ENCODE measurements at regions not wholly inside any gene's neighbourhood (a gene's known extent, or its start where the extent isn't known, plus 50 kb on each side); places are given as distances from the start of the nearest gene placed in this dataset.

DNA sequence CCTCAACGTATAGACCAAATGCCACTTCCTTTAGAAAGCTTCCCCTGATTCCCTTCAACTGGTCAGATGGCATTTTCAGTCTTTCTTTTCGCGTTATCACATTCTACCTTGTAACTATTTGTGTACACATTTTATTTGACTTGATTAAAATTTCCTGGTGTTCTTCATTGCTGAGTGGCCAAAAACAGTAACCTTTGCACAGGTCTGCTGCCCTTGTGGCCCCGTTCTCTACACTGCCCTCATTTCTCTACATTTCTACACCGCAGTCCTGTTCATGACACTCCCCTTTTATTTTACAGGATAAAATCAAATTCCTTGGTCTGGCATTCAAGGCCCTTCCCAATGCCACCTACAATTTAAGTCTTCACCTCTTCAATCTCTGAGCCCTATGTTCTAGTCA is 334.2 kb upstream of the SLC30A5 start:
- no peak for TF ChIP-seq ZFP3 (CRISPR knock-in tag; IDR thresholded peaks at IDR 0.05)
- no peak for TF ChIP-seq TCF4 (CRISPR knock-in tag; IDR thresholded peaks at IDR 0.05; ENCODE audit: borderline replicate concordance)
- no peak for TF ChIP-seq ZFP30 (CRISPR knock-in tag; IDR thresholded peaks at IDR 0.05)
- TF ChIP-seq CSDC2 (CRISPR knock-in tag; IDR thresholded peaks at IDR 0.05) = no peak
- no peak for TF ChIP-seq CREB5 (CRISPR knock-in tag; IDR thresholded peaks at IDR 0.05; ENCODE audit: low read depth)
- no peak for TF ChIP-seq PATZ1 (CRISPR knock-in tag; IDR thresholded peaks at IDR 0.05; ENCODE audit: borderline replicate concordance)

All from SK-N-SH treated with all-trans-retinoic acid at 6 μM for 48 hours (cell line).